ENCODE measurements at regions not wholly inside any gene's neighbourhood (a gene's known extent, or its start where the extent isn't known, plus 50 kb on each side); places are given as distances from the start of the nearest gene placed in this dataset.

- TF ChIP-seq POLR2AphosphoS5 (IDR thresholded peaks at IDR 0.05) (no peak), POLR2A (IDR thresholded peaks at IDR 0.05) (no peak), EP300 (IDR thresholded peaks at IDR 0.05; ENCODE audit: low read depth) (no peak), CTCF (IDR thresholded peaks at IDR 0.05) (no peak)
- no peak for DNase-seq
- intact Hi-C loops (cut with DNase I; ENCODE audit: low total_unique reads) (loop anchor here (5.0 to 10.0 kb wide), 2 partner anchors 59 to 252 kb away; partner anchors contain the start of gene RASAL2), in situ Hi-C loops (cut with MboI; ENCODE audit: low pct_ligation_motif_present in 1 of 4, low pct_unique_long_range_greater_than_20kb in 1 of 4, low sequenced_read_pairs in 3 of 4) (loop anchor here in 3 of 4 donors (10.0 to 25.0 kb wide), 2 partner anchors 242 to 254 kb away; no protein-coding TSS in a partner anchor)
- Histone ChIP-seq H3K4me1 (peaks cover 0 to 12% (median 6%) of the 10 kb centered on the region in 4 donors), H3K4me3 (no peak overlapping the region), H3K9me3 (no peaks in the 10 kb centered on the region), H3K27me3 (no peaks in the 10 kb centered on the region), H3K36me3 (no peaks in the 10 kb centered on the region), H3K27ac (no peak overlapping the region)
- 72 to 90% methylated on average over 2 of the region's 2 CpGs for WGBS, 2 donors (ENCODE audit: low coverage in 1 of 2)
Measured at GRCh38 chr1:178033019-178033418, 60.9 kb upstream of the RASAL2 start.

- H3K9me3 ChIP-seq: no peaks in the 10 kb centered on the region
- no peak for TF ChIP-seq EP300 (IDR thresholded peaks at IDR 0.05; ENCODE audit: low read depth)
- TF ChIP-seq CTCF (IDR thresholded peaks at IDR 0.05): no peak
- no peak for TF ChIP-seq POLR2A (IDR thresholded peaks at IDR 0.05)
- TF ChIP-seq POLR2AphosphoS5 (IDR thresholded peaks at IDR 0.05): no peak
- no peak overlapping the region for H3K4me3 ChIP-seq
- no peak for DNase-seq
- 22 to 53% methylated on average over 1 to 2 of the region's 2 CpGs for WGBS, 2 donors (ENCODE audit: low coverage in 1 of 2)
- no peaks in the 10 kb centered on the region for H3K27me3 ChIP-seq
- H3K27ac ChIP-seq: peak overlapping the region in 1 of 4 donors; percentile 12
- intact Hi-C loops (cut with DNase I; ENCODE audit: low total_unique reads) (loop anchor here (5.0 to 10.0 kb wide), 2 partner anchors 58 to 250 kb away; partner anchors contain the start of gene RASAL2), in situ Hi-C loops (cut with MboI; ENCODE audit: low pct_ligation_motif_present in 1 of 4, low pct_unique_long_range_greater_than_20kb in 1 of 4, low sequenced_read_pairs in 3 of 4) (loop anchor here in 3 of 4 donors (10.0 to 25.0 kb wide), 2 partner anchors 240 to 253 kb away; no protein-coding TSS in a partner anchor)
- peaks cover 0 to 16% (median 11%) of the 10 kb centered on the region in 4 donors for H3K4me1 ChIP-seq
- no peaks in the 10 kb centered on the region for H3K36me3 ChIP-seq
Measured at GRCh38 chr1:178034676-178035075, 59.2 kb upstream of the RASAL2 start.

- TF ChIP-seq CTCF (IDR thresholded peaks at IDR 0.05) (no peak), EP300 (IDR thresholded peaks at IDR 0.05; ENCODE audit: low read depth) (no peak)
- H3K4me1 ChIP-seq: peaks cover 0 to 16% (median 11%) of the 10 kb centered on the region in 4 donors
- DNase-seq: no peak
- 83 to 95% methylated on average over 8 to 10 of the region's 10 CpGs for WGBS, 2 donors (ENCODE audit: low coverage in 1 of 2)
- in situ Hi-C loops (cut with MboI; ENCODE audit: low pct_ligation_motif_present in 1 of 4, low pct_unique_long_range_greater_than_20kb in 1 of 4, low sequenced_read_pairs in 3 of 4): loop anchor here in 3 of 4 donors (10.0 to 25.0 kb wide), 2 partner anchors 239 to 251 kb away; no protein-coding TSS in a partner anchor
- no peaks in the 10 kb centered on the region for H3K36me3 ChIP-seq
- no peaks in the 10 kb centered on the region for H3K27me3 ChIP-seq
- H3K4me3 ChIP-seq: no peak overlapping the region
- H3K9me3 ChIP-seq: no peaks in the 10 kb centered on the region
- no peak overlapping the region for H3K27ac ChIP-seq
- intact Hi-C loops (cut with DNase I; ENCODE audit: low total_unique reads): loop anchor here (10.0 kb wide), 1 partner anchor 249 kb away; no protein-coding TSS in a partner anchor
Measured at GRCh38 chr1:178036090-178036489, 57.8 kb upstream of the RASAL2 start.

GRCh38 chr1:178037510-178038253, 56.2 kb upstream of the RASAL2 start:
- intact Hi-C loops (cut with DNase I; ENCODE audit: low total_unique reads): loop anchor here (10.0 kb wide), 1 partner anchor 247 kb away; no protein-coding TSS in a partner anchor
- Histone ChIP-seq H3K9me3 (no peaks in the 10 kb centered on the region), H3K4me3 (peak overlapping the region; percentile 55 to 86 (median 74)), H3K4me1 (peaks cover 0 to 7% (median 6%) of the 10 kb centered on the region in 4 donors), H3K36me3 (no peaks in the 10 kb centered on the region), H3K27me3 (no peaks in the 10 kb centered on the region), H3K27ac (peak overlapping the region; percentile 82 to 86 (median 83))
- WGBS, 2 donors (ENCODE audit: low coverage in 1 of 2): 0 to 20% methylated on average over 3 to 47 of the region's 58 CpGs
- peak; percentile 88 for DNase-seq
- TF ChIP-seq POLR2A (IDR thresholded peaks at IDR 0.05) (peak; percentile 69), CTCF (IDR thresholded peaks at IDR 0.05) (peak; percentile 42 to 78 (median 65)), POLR2AphosphoS5 (IDR thresholded peaks at IDR 0.05) (peak in 2 of 3 donors; percentile 69 to 77), EP300 (IDR thresholded peaks at IDR 0.05; ENCODE audit: low read depth) (no peak)
- in situ Hi-C loops (cut with MboI; ENCODE audit: low pct_ligation_motif_present in 1 of 4, low pct_unique_long_range_greater_than_20kb in 1 of 4, low sequenced_read_pairs in 3 of 4): loop anchor here in 3 of 4 donors (10.0 to 25.0 kb wide), 2 partner anchors 237 to 250 kb away; no protein-coding TSS in a partner anchor

Measured in transverse colon (tissue), 4 donors.